NCI-H526 treated with DMSO at 0.1 percent for 48 hours (cell line): ENCODE measurements at regions not wholly inside any gene's neighbourhood (a gene's known extent, or its start where the extent isn't known, plus 50 kb on each side); places are given as distances from the start of the nearest gene placed in this dataset.
"Not testable (repeated sequence)": the region's sequence is repeated elsewhere in the genome, so short reads cannot be mapped to it uniquely, and the experiment has no call there.

Experiments
- DNase-seq: peaks from one replicate; lab custom pipeline; 2025; lab: John Stamatoyannopoulos, UW

GRCh38 chrX:113048480-113048879 is 207.8 kb upstream of the AMOT start:
- DNase-seq, result no peak

GRCh38 chrX:113033966-113034680 is 193.5 kb upstream of the AMOT start:
- no peak for DNase-seq

- DNase-seq, result no peak
Observed at GRCh38 chrX:113019958-113020357, 179.3 kb upstream of the AMOT start.

GRCh38 chrX:113009837-113010236 is 169.2 kb upstream of the AMOT start:
- DNase-seq, result no peak

- DNase-seq, result no peak
Observed at GRCh38 chrX:113009029-113009428, 168.4 kb upstream of the AMOT start.

GRCh38 chrX:113001836-113002235 is 161.2 kb upstream of the AMOT start:
- no peak for DNase-seq

GRCh38 chrX:112997991-112998390 is 157.4 kb upstream of the AMOT start:
- DNase-seq, result no peak

- DNase-seq, result no peak
Observed at GRCh38 chrX:112991801-112992200, 151.2 kb upstream of the AMOT start.

- DNase-seq, result no peak
Observed at GRCh38 chrX:112979879-112980278, 139.2 kb upstream of the AMOT start.

GRCh38 chrX:112968351-112969133 is 127.9 kb upstream of the AMOT start:
- DNase-seq, result no peak

- no peak for DNase-seq
Observed at GRCh38 chrX:112967903-112968302, 127.3 kb upstream of the AMOT start.

GRCh38 chrX:112967341-112967740 is 126.7 kb upstream of the AMOT start:
- DNase-seq, result no peak

- no peak for DNase-seq
Observed at GRCh38 chrX:112961981-112962380, 121.3 kb upstream of the AMOT start.

GRCh38 chrX:112947981-112948615 is 107.5 kb upstream of the AMOT start:
- DNase-seq, result no peak

- no peak for DNase-seq
Observed at GRCh38 chrX:112946227-112946626, 105.6 kb upstream of the AMOT start.

- no peak for DNase-seq
Observed at GRCh38 chrX:112945826-112946225, 105.2 kb upstream of the AMOT start.

GRCh38 chrX:112941209-112941837 is 100.7 kb upstream of the AMOT start:
- DNase-seq, result no peak

GRCh38 chrX:112935029-112935428 is 94.4 kb upstream of the AMOT start:
- no peak for DNase-seq

- DNase-seq, result no peak
Observed at GRCh38 chrX:112931900-112932299, 91.3 kb upstream of the AMOT start.

GRCh38 chrX:112931478-112931877 is 90.8 kb upstream of the AMOT start:
- DNase-seq, result no peak

GRCh38 chrX:112923381-112923780 is 82.8 kb upstream of the AMOT start:
- not testable (repeated sequence) for DNase-seq

GRCh38 chrX:112913807-112914206 is 73.2 kb upstream of the AMOT start:
- DNase-seq, result no peak

- DNase-seq, result no peak
Observed at GRCh38 chrX:112910418-112910817, 69.8 kb upstream of the AMOT start.
